ENCODE measurements at regions not wholly inside any gene's neighbourhood (a gene's known extent, or its start where the extent isn't known, plus 50 kb on each side); places are given as distances from the start of the nearest gene placed in this dataset.
"Not testable (repeated sequence)": the region's sequence is repeated elsewhere in the genome, so short reads cannot be mapped to it uniquely, and the experiment has no call there.

DNA sequence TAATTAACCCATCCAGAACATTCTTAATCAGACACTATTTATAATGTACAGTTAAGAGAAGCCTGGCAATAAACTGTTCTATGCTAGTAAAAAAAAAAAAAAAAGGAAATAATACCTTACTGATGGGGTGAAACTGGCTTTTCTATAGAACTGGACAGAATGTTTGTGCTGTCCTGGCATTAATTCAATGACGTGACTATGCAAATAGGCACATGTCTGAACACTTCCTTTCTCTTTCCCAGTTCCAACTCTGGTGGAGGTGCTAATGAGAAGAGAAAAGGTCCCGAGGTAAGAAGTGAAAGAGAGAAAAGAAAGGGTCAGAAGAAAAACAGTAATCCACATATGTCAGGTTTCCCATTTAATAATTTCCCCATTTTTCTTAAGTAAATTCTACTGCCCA, 508.4 kb downstream of the ZEB2 start:
- no peak for DNase-seq (ENCODE audit: low spot score)

GRCh38 chr2:144011098-144011497, 508.8 kb downstream of the ZEB2 start:
- DNase-seq (ENCODE audit: low spot score), result no peak

GRCh38 chr2:144010096-144010836, 509.7 kb downstream of the ZEB2 start:
- DNase-seq (ENCODE audit: low spot score), result no peak

DNA sequence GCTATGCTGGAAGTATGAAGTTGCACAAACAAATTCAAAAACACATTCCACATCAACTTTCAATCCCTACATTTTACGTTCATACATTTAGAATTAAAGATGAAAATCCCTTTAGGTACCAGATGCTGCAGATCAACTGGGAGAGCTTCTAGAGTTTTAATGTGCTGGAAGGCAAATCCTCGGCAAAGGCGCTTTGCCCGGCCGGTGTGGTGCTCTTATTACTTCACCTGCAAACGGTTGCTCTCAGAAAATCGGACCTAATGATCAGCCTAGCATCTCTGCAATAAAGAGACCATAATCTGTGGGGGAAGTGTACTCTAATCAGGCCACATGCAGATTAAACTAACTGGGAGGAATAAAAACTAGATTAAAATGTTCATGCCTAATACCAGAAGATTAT, 513.8 kb downstream of the ZEB2 start:
- DNase-seq (ENCODE audit: low spot score), result no peak

GRCh38 chr2:144004742-144005141, 515.2 kb downstream of the ZEB2 start:
- DNase-seq (ENCODE audit: low spot score), result no peak

DNA sequence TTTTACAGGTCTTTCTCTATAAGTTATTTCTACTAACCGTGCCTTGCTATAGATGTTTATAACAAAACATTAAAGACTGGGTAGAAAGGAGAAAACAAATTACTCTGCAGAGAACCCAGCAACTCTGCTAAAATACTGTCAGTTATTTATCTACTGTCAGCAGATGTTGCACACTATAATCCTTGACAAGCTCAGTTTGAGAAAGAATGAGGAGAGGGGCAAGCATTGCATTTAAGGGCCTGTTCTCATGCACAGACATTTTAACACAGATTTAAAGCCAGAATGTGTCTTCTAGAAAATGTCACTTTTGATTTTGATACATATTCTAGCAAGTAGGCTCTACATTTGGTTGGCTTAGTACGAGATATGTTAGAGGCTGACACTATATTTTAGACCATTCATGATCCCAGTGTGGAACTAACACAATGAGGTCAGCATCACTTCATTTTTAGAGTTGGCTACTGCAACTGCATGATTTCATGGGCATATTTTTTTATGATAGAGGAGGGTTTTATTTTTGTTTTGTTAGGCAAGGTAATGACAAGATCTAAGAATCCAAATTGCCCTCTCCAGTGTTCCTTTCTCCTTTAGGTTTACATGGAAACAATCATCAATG, 516.4 kb downstream of the ZEB2 start:
- DNase-seq (ENCODE audit: low spot score), result no peak

DNA sequence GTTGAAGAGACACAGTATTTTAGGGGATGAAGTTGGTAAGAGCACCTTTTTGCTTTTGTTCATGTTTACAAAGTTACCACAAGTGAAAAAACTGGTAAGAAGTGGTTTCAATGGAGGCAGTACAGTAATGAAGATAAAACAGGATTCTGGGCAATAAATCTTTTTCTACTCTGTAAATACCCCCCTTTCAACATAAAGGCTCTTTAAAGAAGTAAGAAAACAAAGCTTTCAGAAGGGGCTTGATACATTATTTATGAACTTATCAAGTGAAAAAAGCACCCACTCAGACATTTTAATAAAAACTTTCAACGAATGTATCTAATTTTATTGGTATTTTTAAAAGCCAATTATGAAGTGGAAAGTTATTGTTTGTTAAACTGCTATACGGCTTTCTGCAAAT, 522.9 kb downstream of the ZEB2 start:
- no peak for DNase-seq (ENCODE audit: low spot score)

GRCh38 chr2:143994961-143995360, 525.0 kb downstream of the ZEB2 start:
- DNase-seq (ENCODE audit: low spot score), result no peak

DNA sequence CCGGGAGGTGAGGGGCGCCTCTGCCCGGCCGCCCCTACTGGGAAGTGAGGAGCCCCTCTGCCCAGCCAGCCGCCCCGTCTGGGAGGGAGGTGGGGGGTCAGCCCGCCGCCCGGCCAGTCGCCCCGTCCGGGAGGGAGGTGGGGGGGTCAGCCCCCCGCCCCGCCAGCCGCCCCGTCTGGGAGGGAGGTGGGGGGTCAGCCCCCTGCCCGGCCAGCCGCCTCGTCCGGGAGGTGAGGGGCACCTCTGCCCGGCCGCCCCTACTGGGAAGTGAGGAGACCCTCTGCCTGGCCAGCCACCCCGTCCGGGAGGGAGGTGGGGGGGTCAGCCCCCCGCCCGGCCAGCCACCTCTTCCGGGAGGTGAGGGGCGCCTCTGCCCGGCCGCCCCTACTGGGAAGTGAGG, 528.3 kb downstream of the ZEB2 start:
- not testable (repeated sequence) for DNase-seq (ENCODE audit: low spot score)

DNA sequence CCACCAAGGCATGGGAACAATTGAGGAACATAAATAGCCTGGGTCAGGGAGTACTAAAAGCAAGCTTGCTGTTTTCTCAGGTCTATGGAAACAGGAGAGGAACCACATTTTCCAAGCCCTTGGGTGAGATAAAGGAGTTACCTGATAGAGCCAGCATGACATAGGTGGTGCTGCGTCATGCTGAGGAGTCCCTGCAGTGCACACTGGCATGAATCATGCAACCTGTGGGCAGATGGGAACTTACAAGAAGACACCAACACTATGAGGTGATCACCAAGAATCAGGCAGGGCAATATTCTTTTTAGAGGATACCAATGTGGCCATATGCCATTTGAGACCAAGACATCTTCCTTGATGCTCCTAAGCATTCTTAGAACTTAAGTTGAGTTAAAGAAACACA, 531.8 kb downstream of the ZEB2 start:
- no peak for DNase-seq (ENCODE audit: low spot score)

DNA sequence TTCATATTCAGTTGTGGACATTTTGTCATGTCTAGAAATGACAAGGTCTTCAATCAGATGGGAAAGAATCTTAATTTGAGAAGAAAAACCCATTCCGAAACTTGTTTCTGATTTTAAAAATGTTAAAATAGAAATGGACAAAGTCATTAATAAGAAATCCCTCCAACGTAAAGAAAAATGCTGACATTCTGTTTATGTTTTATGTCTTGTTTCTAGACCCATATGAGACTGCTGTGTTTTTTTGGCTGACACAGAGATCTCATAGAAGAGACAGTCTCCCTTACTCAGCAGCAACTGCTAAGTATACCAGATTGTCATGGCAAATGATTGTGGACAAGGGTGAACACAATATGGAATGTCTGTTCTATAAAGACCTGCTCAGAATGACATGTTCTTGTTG, 538.5 kb downstream of the ZEB2 start:
- DNase-seq (ENCODE audit: low spot score), result no peak

GRCh38 chr2:143977356-143977755, 542.6 kb downstream of the ZEB2 start:
- DNase-seq (ENCODE audit: low spot score), result no peak

- no peak for DNase-seq (ENCODE audit: low spot score)
Measured at GRCh38 chr2:143975216-143975615, 544.7 kb downstream of the ZEB2 start.

GRCh38 chr2:143974262-143974661, 545.7 kb downstream of the ZEB2 start:
- no peak for DNase-seq (ENCODE audit: low spot score)

- no peak for DNase-seq (ENCODE audit: low spot score)
Measured at GRCh38 chr2:143968860-143969259, 551.1 kb downstream of the ZEB2 start.

GRCh38 chr2:143968360-143968759, 551.6 kb downstream of the ZEB2 start:
- DNase-seq (ENCODE audit: low spot score), result no peak

DNA sequence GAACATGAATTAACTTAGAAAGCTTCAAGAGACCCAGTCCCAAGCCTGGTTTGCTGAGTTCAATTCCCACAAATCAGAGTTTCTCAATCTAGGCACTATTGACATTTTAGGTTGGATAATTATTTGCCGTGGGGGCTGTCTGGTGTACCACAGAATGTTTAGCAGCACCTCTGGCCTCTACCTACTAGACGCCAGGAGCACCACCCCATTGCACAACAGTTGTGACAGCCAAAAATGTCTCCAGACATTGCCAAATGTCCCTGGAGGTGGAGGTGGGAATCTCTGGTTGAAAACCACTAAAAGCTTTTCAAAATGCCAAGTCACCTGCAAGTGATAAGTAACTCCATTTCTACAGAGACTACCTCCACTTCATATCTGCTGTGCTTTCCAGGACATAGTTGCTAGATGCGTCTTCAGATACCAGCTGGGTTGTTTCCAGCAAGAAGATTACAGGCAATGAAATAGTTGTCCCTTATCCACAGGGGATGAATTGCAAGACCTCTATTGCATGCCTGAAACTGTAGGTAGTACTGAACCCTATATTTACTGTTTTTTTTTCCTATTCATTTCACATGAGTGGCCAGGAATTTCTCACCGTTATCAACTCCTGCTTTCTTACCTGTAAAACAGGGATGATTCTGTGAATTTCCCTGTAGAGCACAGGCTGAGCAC, 554.3 kb downstream of the ZEB2 start:
- DNase-seq (ENCODE audit: low spot score), result no peak

DNA sequence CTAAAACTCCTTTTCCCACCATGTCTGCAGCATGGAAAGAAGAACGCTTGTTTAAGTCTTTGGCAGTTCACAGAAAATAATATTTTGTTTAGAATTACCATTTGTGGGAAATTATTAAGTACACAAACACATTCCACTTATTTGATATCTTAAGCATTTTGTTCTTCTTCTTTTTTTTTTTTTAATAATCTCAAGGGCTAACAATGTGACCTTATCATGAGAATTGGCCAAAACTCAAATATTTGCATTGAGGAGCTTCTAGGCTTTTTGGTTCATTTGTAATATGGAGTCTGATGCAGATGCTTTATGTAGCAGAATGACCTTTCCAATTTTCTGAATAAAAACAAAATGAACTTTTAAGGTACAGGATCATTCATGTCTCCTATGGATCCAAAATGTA, 555.0 kb downstream of the ZEB2 start:
- no peak for DNase-seq (ENCODE audit: low spot score)

GRCh38 chr2:143960177-143960576, 559.7 kb downstream of the ZEB2 start:
- no peak for DNase-seq (ENCODE audit: low spot score)

DNA sequence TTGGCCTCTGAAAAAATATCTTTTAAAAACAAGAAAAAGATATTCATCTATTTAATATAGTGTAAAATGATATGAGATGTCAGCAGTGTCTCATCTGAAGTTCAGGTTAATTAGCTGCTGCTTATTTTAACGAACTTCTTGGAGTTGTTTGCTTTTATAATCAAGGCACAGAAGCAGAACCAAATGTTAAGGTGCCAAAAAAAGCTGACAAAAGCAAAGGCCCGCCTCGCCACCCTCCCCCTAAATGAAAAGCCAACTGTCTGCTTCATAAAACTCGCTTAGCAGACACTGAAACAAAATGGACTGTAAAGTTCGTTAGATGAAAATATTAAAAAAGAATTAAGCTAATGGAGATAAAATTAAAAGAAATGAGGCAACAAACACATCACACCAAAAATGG, 562.6 kb downstream of the ZEB2 start:
- no peak for DNase-seq (ENCODE audit: low spot score)

- DNase-seq (ENCODE audit: low spot score), result no peak
Measured at GRCh38 chr2:143955401-143956065, 564.4 kb downstream of the ZEB2 start.

- no peak for DNase-seq (ENCODE audit: low spot score)
Measured at GRCh38 chr2:143954844-143955243, 565.1 kb downstream of the ZEB2 start.

DNA sequence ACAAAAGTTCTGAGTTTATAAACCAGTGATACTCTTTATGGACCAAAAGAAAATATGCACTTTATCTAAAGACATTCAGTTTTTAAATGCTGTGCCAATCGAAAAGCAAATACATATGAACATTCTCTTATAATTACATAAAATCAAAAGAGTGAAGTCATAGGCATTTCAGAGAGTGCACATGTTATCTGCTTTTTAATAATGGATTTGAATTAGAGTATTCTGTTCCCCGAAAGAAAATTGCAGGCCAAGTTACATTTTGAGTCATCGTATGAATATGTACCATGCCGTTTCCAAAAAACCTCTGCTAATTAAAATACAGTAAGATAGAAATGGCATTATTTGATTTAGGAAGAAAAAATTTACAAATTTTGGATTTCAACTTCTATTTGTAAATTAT, 565.7 kb downstream of the ZEB2 start:
- DNase-seq (ENCODE audit: low spot score), result no peak
